Stomach (tissue), 8 donors: ENCODE measurements at regions not wholly inside any gene's neighbourhood (a gene's known extent, or its start where the extent isn't known, plus 50 kb on each side); places are given as distances from the start of the nearest gene placed in this dataset.
A peak's percentile ranks its signal among the peaks of the same experiment; 100 is the strongest.

ENCODE experiments used
- DNase-seq, 2 donors: peaks; one replicate each; pipeline versions ENCODE4 v3.0.0 to v3.0.0-alpha.2; 2013 to 2019
- H3K27ac ChIP-seq, 5 donors: fragments of 200-600 bp in 4 of 5; sonication (generic) in 4 of 5; one replicate each; pipeline ENCODE4 v1.5.1; 2013 to 2019; ENCODE audit warnings: mild to moderate bottlenecking in 1 of 5, moderate library complexity in 1 of 5
- H3K27me3 ChIP-seq, 3 donors: fragments of 200-600 bp; sonication (generic); one replicate each; pipeline ENCODE4 v1.5.1; 2017 to 2019; ENCODE audit warnings: mixed run types in 1 of 3
- H3K36me3 ChIP-seq, 4 donors: fragments of 200-600 bp; sonication (generic); 1 replicate in 3 of 4; 2 replicates in 1 of 4; pipeline ENCODE4 v1.5.1; 2016 to 2019
- H3K4me1 ChIP-seq, 4 donors: fragments of 200-600 bp; sonication (generic); one replicate each; pipeline ENCODE4 v1.5.1; 2016 to 2019
- H3K4me3 ChIP-seq, 4 donors: fragments of 200-600 bp; sonication (generic) in 3 of 4; one replicate each; pipeline ENCODE4 v1.5.1; 2016 to 2019; ENCODE audit warnings: mild to moderate bottlenecking in 1 of 4
- H3K9me3 ChIP-seq, 4 donors: fragments of 200-600 bp; sonication (generic); one replicate each; pipeline ENCODE4 v1.5.1; 2016 to 2019
- CTCF ChIP-seq, 7 experiments: fragments of 450-650 bp in 4 of 7; fragments of 200-600 bp in 3 of 7; sonication (generic) in 3 of 7; IDR thresholded peaks; one replicate each; pipeline ENCODE4 v1.5.1; 2016 to 2019; ENCODE audit warnings: antibody characterized with exemption in 7 of 7, control low read depth in 2 of 7, mild to moderate bottlenecking in 1 of 7
- EP300 ChIP-seq: sonication (generic); formaldehyde crosslinking; IDR thresholded peaks from one replicate; pipeline ENCODE4 v1.6.1; 2017; ENCODE audit warnings: antibody characterized with exemption
- POLR2A ChIP-seq, 4 donors: fragments of 450-650 bp; IDR thresholded peaks; one replicate each; pipeline ENCODE4 v1.6.1; 2016; ENCODE audit warnings: antibody characterized with exemption in 4 of 4, control low read depth in 2 of 4, mild to moderate bottlenecking in 1 of 4, moderate library complexity in 1 of 4
- POLR2AphosphoS5 ChIP-seq, 3 donors: sonication (generic); formaldehyde crosslinking; IDR thresholded peaks; one replicate each; pipeline ENCODE4 v1.6.1; 2016; ENCODE audit warnings: antibody characterized with exemption in 3 of 3
- WGBS, 5 donors: extraction: QIAGEN DNeasy Blood & Tissue Kit in 3 of 5; methylation state at CpG; one replicate each; pipeline versions ENCODE4 v1.1.5 to v1.1.7; 2013 to 2018; 5-methylcytosine and 5-hydroxymethylcytosine counted together
- intact Hi-C: fragments of 100-400 bp; cut with DNase I; formaldehyde crosslinking; loops from one replicate; pipeline ENCODE4 v1.15.1; 2023; ENCODE audit warnings: low total_unique reads
- donor health status: healthy with polysubstance abuse.
- donor health status: Bipolar disorder and iron deficiency.
- donor health status: healthy.

- Histone ChIP-seq H3K4me1 (peaks cover 7 to 12% (median 8%) of the 10 kb centered on the region in 4 donors), H3K4me3 (no peak overlapping the region), H3K27ac (no peak overlapping the region), H3K36me3 (no peaks in the 10 kb centered on the region), H3K9me3 (no peaks in the 10 kb centered on the region), H3K27me3 (no peaks in the 10 kb centered on the region)
- peak in 1 of 2 donors; percentile 36 for DNase-seq
- 57 to 69% (median 64%) methylated on average over 6 of the region's 6 CpGs for WGBS, 5 donors
- intact Hi-C loops = no loop called here
- TF ChIP-seq POLR2AphosphoS5 (IDR thresholded peaks at IDR 0.05) (no peak), POLR2A (IDR thresholded peaks at IDR 0.05) (no peak), CTCF (IDR thresholded peaks at IDR 0.05) (no peak), EP300 (no peak)
These were observed 142.0 kb upstream of the RBPJ start for GRCh38 chr4:26178854-26179253.

GRCh38 chr4:26179316-26179760, 141.5 kb upstream of the RBPJ start:
- peaks cover 2 to 8% (median 3%) of the 10 kb centered on the region in 4 donors for H3K4me1 ChIP-seq
- H3K9me3 ChIP-seq = no peaks in the 10 kb centered on the region
- intact Hi-C loops = no loop called here
- DNase-seq = no peak
- no peak overlapping the region for H3K27ac ChIP-seq
- 79 to 92% (median 84%) methylated on average over 6 of the region's 6 CpGs for WGBS, 5 donors
- no peak overlapping the region for H3K4me3 ChIP-seq
- TF ChIP-seq POLR2AphosphoS5 (IDR thresholded peaks at IDR 0.05) (no peak), POLR2A (IDR thresholded peaks at IDR 0.05) (no peak), EP300 (no peak), CTCF (IDR thresholded peaks at IDR 0.05) (no peak)
- H3K27me3 ChIP-seq = no peaks in the 10 kb centered on the region
- H3K36me3 ChIP-seq = no peaks in the 10 kb centered on the region

- intact Hi-C loops = no loop called here
- Histone ChIP-seq H3K36me3 (no peaks in the 10 kb centered on the region), H3K4me3 (no peak overlapping the region), H3K27me3 (no peaks in the 10 kb centered on the region), H3K9me3 (no peaks in the 10 kb centered on the region), H3K4me1 (no peaks in the 10 kb centered on the region), H3K27ac (no peak overlapping the region)
- 71 to 95% (median 87%) methylated on average over 1 of the region's 1 CpG for WGBS, 5 donors
- no peak for TF ChIP-seq EP300
- no peak for TF ChIP-seq POLR2A (IDR thresholded peaks at IDR 0.05)
- TF ChIP-seq POLR2AphosphoS5 (IDR thresholded peaks at IDR 0.05) = no peak
- no peak for TF ChIP-seq CTCF (IDR thresholded peaks at IDR 0.05)
- DNase-seq = no peak
These were observed 139.2 kb upstream of the RBPJ start for GRCh38 chr4:26181616-26182015.

DNA sequence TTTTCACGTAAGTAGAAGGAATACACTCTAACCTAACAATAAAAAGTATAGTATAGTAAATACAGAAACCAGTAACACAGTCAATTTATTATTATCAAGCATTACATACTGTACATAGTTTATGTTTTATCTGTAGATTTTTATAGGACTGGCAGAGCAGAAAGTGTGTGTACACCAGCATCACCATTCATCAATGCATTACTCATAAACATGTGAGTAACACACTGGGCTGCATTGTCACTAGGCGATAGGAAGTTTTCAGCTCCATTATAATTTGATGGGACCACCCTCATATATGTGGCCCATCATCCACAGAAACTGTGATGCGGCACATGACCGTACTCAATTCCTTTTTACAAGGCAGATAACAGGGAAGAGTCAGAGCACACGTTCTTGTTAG, 137.8 kb upstream of the RBPJ start:
- Histone ChIP-seq H3K9me3 (no peaks in the 10 kb centered on the region), H3K36me3 (no peaks in the 10 kb centered on the region), H3K27ac (no peak overlapping the region), H3K27me3 (no peaks in the 10 kb centered on the region), H3K4me1 (no peaks in the 10 kb centered on the region), H3K4me3 (no peak overlapping the region)
- DNase-seq = no peak
- TF ChIP-seq CTCF (IDR thresholded peaks at IDR 0.05) (no peak), EP300 (no peak)
- intact Hi-C loops = no loop called here
- WGBS, 5 donors = 89 to 93% (median 92%) methylated on average over 5 of the region's 5 CpGs
